ENCODE measurements at regions not wholly inside any gene's neighbourhood (a gene's known extent, or its start where the extent isn't known, plus 50 kb on each side); places are given as distances from the start of the nearest gene placed in this dataset.
A peak's percentile ranks its signal among the peaks of the same experiment; 100 is the strongest.

GRCh38 chr18:980586-980985 lies 75.9 kb downstream of the ADCYAP1 start (continued):
- TF ChIP-seq HMGA2 (CRISPR knock-in tag; IDR thresholded peaks at IDR 0.05), result no peak

- Mint-ChIP-seq H3K4me3 (no peak overlapping the region), H3K4me1 (peaks cover 17% of the 10 kb centered on the region; the same call in 1 of the 2 replicates), H3K36me3 (peaks cover 7% of the 10 kb centered on the region), H3K27me3 (ENCODE audit: low read depth) (no peaks in the 10 kb centered on the region), H3K27ac (no peak overlapping the region), H3K9me3 (peaks cover 7% of the 10 kb centered on the region)
- POLR2A ChIA-PET, result no interaction called here
- CTCF ChIA-PET, result interaction anchor here (0.9 to 3.0 kb wide), 2 partner anchors 22 to 79 kb away, joined by 3 to 14 read pairs; no protein-coding TSS in a partner anchor
- no peak for TF ChIP-seq USF1 (CRISPR knock-in tag; IDR thresholded peaks at IDR 0.05)
- no peak for TF ChIP-seq NR2C2 (CRISPR knock-in tag; IDR thresholded peaks at IDR 0.05)
- TF ChIP-seq MYBL2 (CRISPR knock-in tag; IDR thresholded peaks at IDR 0.05), result no peak
- TF ChIP-seq IRF2 (CRISPR knock-in tag; IDR thresholded peaks at IDR 0.05; ENCODE audit: borderline replicate concordance, low read depth), result no peak
- no peak for TF ChIP-seq SP1 (CRISPR knock-in tag; conservative IDR thresholded peaks at IDR 0.05)
- TF ChIP-seq ZNF317 (CRISPR knock-in tag; IDR thresholded peaks at IDR 0.05; ENCODE audit: borderline replicate concordance, low read depth), result no peak
- TF ChIP-seq ZMAT4 (CRISPR knock-in tag; IDR thresholded peaks at IDR 0.05), result no peak
- TF ChIP-seq ARID4B (CRISPR knock-in tag; IDR thresholded peaks at IDR 0.05; ENCODE audit: borderline replicate concordance), result no peak
- no peak for TF ChIP-seq MXD4 (CRISPR knock-in tag; IDR thresholded peaks at IDR 0.05; ENCODE audit: borderline replicate concordance)
- TF ChIP-seq ATF2 (CRISPR knock-in tag; IDR thresholded peaks at IDR 0.05; ENCODE audit: borderline replicate concordance, low read depth), result no peak
- no peak for TF ChIP-seq TP53 (CRISPR knock-in tag; IDR thresholded peaks at IDR 0.05)
- no peak for TF ChIP-seq NFYB (CRISPR knock-in tag; conservative IDR thresholded peaks at IDR 0.05; ENCODE audit: low read depth)
- TF ChIP-seq CBFB (CRISPR knock-in tag; IDR thresholded peaks at IDR 0.05; ENCODE audit: low read depth), result no peak
- ATAC-seq, result no peak
- no peak for DNase-seq (ENCODE audit: low spot score)
Measured at GRCh38 chr18:984004-984403, 79.3 kb downstream of the ADCYAP1 start.

- peak; percentile 21 for DNase-seq (ENCODE audit: low spot score)
Measured at GRCh38 chr18:985212-985661, 80.6 kb downstream of the ADCYAP1 start.

More at GRCh38 chr18:985212-985661, 80.6 kb downstream of the ADCYAP1 start:
- Mint-ChIP-seq H3K27me3 (ENCODE audit: low read depth) (no peaks in the 10 kb centered on the region), H3K27ac (peak overlapping the region; percentile 54; the same call in 1 of the 2 replicates), H3K36me3 (no peaks in the 10 kb centered on the region), H3K9me3 (peaks cover 3% of the 10 kb centered on the region), H3K4me1 (peaks cover 17% of the 10 kb centered on the region; the same call in 1 of the 2 replicates), H3K4me3 (peak overlapping the region; percentile 31; the same call in 1 of the 2 replicates)
- peak; percentile 59 for ATAC-seq
- ChIA-PET POLR2A (no interaction called here), CTCF (interaction anchor here (3.0 kb wide), 1 partner anchor 23 kb away, joined by 14 read pairs; no protein-coding TSS in a partner anchor)
- TF ChIP-seq MAX (CRISPR knock-in tag; IDR thresholded peaks at IDR 0.05) (no peak), SP1 (CRISPR knock-in tag; conservative IDR thresholded peaks at IDR 0.05) (no peak), E2F5 (CRISPR knock-in tag; IDR thresholded peaks at IDR 0.05) (no peak), CREM (CRISPR knock-in tag; IDR thresholded peaks at IDR 0.05) (no peak), ZNF416 (CRISPR knock-in tag; IDR thresholded peaks at IDR 0.05) (no peak), GABPB1 (CRISPR knock-in tag; IDR thresholded peaks at IDR 0.05) (no peak), ZNF281 (CRISPR knock-in tag; IDR thresholded peaks at IDR 0.05) (0 out of 2 replicates have a peak, but pooled peaks have one; percentile 31), ZBTB21 (CRISPR knock-in tag; IDR thresholded peaks at IDR 0.05; ENCODE audit: borderline replicate concordance) (no peak)

All from WTC11 (cell line).